GM19328 (cell line): ENCODE measurements at regions not wholly inside any gene's neighbourhood (a gene's known extent, or its start where the extent isn't known, plus 50 kb on each side); places are given as distances from the start of the nearest gene placed in this dataset.
A peak's percentile ranks its signal among the peaks of the same experiment; 100 is the strongest.

Experiments
- ATAC-seq: cut with Tn5 transposase; IDR thresholded peaks from one replicate; pipeline ENCODE4 v1.9.1; 2021; ENCODE audit warnings: mild to moderate bottlenecking, moderate library complexity; ENCODE audit not compliant: unreplicated experiment

DNA sequence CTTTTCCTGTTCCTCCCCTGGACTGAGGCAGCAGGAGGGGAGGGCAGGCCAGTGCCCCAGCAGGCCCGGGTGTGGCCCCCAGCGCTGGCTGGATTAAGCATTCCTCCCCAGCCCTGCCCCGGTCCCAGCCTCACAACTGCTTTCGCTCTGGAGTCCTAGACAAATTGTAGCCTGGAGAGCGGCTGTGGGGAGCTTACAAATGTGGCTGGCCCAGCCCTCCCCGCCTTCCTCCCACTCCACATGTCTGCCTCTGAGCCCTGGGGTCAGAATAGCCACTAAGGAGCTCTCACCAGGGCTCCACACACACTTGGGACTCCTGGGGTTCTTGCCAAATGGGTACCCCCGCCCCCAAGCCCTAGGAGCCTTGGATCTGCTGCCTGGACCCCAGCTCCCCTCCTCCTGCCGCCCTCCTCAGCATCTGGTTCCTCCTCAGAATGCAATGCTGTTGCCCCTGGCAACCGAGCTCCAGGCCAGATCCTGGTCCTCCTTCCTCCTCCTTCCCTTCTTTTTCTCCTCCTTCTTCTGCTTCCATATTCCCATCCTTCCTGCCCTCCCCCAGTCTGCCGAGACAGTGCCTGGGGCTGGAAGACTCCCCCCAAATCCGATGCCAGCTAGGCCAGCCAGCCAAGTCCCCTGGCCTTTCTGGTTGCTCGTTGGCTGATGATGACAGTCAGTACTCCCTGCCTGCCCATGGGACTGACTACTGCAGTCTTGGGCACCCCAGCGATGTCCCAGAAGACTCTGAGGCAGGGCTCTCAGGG is 91.1 kb downstream of the LINGO1 start:
- ATAC-seq, result no peak

DNA sequence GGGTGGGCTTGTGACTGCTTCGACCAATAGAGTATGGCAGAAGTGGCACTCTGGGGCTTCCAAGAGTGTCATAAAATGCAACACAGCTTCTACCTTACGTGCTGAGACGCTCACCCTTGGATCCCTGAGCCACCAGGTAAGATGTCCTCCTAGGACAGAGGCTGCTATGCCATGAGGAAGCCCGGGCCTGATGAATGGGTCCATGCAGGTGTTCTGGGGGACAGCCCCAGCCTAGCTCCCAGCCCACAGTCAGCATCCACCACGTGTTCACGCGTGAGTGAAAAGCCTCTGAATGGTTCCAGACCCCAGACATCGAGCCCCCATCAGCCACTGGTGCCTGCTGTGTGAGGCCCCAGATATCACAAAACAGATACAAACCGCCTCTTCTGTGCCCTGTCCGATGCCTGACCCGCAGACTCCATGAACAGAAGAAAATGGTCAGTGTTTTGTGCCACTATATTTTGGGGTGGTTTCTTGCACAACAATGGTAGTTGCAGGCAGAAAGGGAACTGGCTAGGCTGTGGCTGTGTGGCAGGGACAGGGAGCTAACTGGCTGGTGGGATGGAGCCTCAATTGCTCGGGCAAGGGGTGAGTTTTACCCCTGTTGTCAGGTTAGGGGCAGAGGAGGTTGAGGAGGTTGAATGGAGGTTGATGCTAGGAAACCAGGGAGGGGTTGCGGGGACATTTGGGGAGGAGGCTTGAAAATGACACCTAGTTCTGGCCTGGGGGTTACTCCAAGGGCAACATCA is 92.2 kb downstream of the LINGO1 start:
- ATAC-seq, result no peak

DNA sequence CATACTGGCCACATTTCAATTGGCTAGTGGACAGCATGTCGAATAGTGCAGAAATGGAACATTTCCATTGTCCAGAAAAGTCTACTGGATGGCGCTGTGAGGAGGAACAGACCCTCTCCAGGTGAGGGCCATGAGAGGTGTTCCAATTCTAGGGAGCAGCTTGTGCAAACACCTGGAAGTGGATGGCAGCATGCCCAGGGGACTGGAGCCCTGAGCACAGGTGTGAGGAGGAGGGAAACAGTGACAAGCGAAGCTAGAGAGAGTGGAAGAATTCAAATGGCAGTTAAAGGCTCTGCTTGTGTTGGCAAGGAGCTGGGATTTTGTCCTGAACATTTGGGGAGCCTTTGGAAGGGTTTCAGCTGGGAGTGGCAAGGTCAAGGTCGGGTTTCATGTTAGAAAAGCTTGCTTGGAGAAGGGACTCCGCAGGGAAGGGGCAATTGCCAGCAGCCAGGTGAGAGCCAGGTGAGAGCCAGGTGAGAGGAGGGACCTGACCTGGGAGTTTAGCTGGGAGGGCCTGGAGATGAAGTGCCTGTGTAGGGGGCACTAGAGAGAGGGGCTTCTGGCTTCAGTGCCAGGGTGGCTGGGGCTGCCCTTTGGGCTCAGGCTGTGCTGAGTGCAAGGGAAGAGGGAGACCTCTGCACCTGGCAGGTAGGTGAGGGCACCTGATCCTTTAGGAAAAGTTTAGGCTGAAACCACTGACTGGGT is 93.8 kb downstream of the LINGO1 start:
- no peak for ATAC-seq

DNA sequence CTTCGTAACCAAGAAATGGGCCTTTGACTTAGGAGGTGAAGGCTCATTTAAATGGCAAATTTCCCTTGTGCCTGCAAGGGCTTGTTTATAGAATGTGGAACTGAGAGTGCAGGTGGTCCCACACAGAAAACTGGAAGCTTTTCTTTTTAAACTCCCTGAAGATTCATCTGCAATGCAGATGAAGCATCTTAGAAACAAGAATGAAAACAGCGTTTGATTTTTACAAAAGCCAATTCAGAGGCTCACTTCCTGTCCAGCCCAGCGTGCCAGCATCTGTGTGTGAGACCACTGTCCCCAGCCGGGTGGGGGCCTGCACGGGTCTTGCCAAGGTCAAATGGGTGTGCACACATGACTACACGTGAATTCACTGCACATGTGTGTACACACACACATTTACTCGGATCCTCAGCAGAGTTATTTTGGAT is 94.7 kb downstream of the LINGO1 start:
- ATAC-seq, result peak; percentile 70

DNA sequence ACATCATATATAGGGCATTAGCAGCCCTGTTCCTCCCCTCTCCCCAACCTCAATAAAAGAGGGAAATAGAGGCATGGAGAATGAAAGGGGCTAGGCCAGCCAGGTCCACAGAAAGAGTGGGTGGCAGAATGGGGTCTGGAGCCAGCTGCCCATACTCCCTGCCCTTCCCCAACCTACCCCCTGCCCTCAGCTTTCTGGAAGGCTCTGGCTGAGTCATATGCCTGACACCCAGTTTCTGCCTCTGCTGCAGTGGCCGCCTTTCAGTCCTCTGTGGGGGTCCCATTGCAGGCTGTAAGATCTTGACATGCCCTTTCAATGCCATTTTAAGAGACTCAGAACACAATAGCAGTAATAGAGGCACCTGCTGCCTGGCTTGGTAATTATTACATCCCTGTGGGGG is 95.7 kb downstream of the LINGO1 start:
- no peak for ATAC-seq

DNA sequence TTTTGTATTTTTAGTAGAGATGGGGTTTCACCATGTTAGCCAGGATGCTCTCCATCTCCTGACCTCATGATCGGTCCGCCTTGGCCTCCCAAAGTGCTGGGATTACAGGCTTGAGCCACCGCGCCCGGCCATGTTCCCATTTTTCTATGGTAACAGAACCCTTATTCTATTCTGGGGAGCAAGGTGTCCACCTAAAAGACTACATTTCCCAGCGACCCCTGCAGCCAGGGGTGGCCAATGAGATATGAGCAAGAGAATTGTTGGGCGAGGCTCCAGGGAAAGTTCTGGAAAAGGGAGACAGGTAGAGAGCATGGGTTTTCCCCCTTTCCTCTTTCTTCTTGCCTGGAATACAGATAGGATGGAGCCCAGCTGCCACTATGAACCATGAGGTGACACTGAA is 96.9 kb downstream of the LINGO1 start:
- no peak for ATAC-seq
